Colonic mucosa (tissue), 4 donors: ENCODE measurements at regions not wholly inside any gene's neighbourhood (a gene's known extent, or its start where the extent isn't known, plus 50 kb on each side); places are given as distances from the start of the nearest gene placed in this dataset.
A peak's percentile ranks its signal among the peaks of the same experiment; 100 is the strongest.
"Not testable (repeated sequence)": the region's sequence is repeated elsewhere in the genome, so short reads cannot be mapped to it uniquely, and the experiment has no call there.

Source experiments
- DNase-seq: peaks from one replicate; pipeline ENCODE4 v3.0.0-alpha.2; 2020
- H3K27ac ChIP-seq: fragments of 200-600 bp; one replicate; pipeline ENCODE4 v1.8.0; 2021
- H3K27me3 ChIP-seq: fragments of 200-600 bp; one replicate; pipeline ENCODE4 v1.8.0; 2021
- H3K36me3 ChIP-seq: fragments of 200-600 bp; one replicate; pipeline ENCODE4 v1.8.0; 2021
- H3K4me1 ChIP-seq: fragments of 200-600 bp; one replicate; pipeline ENCODE4 v1.8.0; 2021; ENCODE audit warnings: mild to moderate bottlenecking
- H3K4me3 ChIP-seq: fragments of 200-600 bp; one replicate; pipeline ENCODE4 v1.8.0; 2021
- H3K9ac ChIP-seq, 2 donors: one replicate each; pipeline ENCODE4 v1.7.0; 2013; ENCODE audit warnings: control low read depth in 2 of 2, low read depth in 2 of 2, low read length in 2 of 2
- H3K9me3 ChIP-seq: fragments of 200-600 bp; one replicate; pipeline ENCODE4 v1.8.0; 2021
- CTCF ChIP-seq: fragments of 200-600 bp; IDR thresholded peaks from one replicate; pipeline ENCODE4 v1.8.0; 2022; ENCODE audit warnings: antibody characterized with exemption, mild to moderate bottlenecking
- intact Hi-C: fragments of 100-400 bp; cut with DNase I; formaldehyde crosslinking; loops from one replicate; pipeline ENCODE4 v1.14.1; 2022
- donor health status: healthy.
- donor health status: DM: no; HTN: no; CAD: no.
- donor health status: DM: no; HTN: no; CAD: no.

- H3K27me3 ChIP-seq: no peaks in the 10 kb centered on the region
- H3K9ac ChIP-seq: no peak overlapping the region
- no peak for TF ChIP-seq CTCF
- H3K4me3 ChIP-seq: no peak overlapping the region
- no peak overlapping the region for H3K27ac ChIP-seq
- no peaks in the 10 kb centered on the region for H3K9me3 ChIP-seq
- H3K36me3 ChIP-seq: no peaks in the 10 kb centered on the region
- intact Hi-C loops: loop anchor here (2.0 kb wide), 1 partner anchor 279 kb away; the partner anchor contains the start of gene MYCN
- no peak for DNase-seq
- no peaks in the 10 kb centered on the region for H3K4me1 ChIP-seq
Observed at GRCh38 chr2:16219292-16219975, 279.1 kb downstream of the MYCN start.

- Histone ChIP-seq H3K9me3 (no peaks in the 10 kb centered on the region), H3K4me1 (no peaks in the 10 kb centered on the region), H3K27me3 (no peaks in the 10 kb centered on the region), H3K4me3 (no peak overlapping the region), H3K9ac (no peak overlapping the region), H3K36me3 (no peaks in the 10 kb centered on the region), H3K27ac (no peak overlapping the region)
- intact Hi-C loops: loop anchor here (2.0 kb wide), 1 partner anchor 278 kb away; the partner anchor contains the start of gene MYCN
- peak; percentile 60 for DNase-seq
- TF ChIP-seq CTCF: peak; percentile 38
Observed at GRCh38 chr2:16218625-16219024, 278.3 kb downstream of the MYCN start.

GRCh38 chr2:16218161-16218560 is 277.8 kb downstream of the MYCN start:
- H3K36me3 ChIP-seq: no peaks in the 10 kb centered on the region
- no peaks in the 10 kb centered on the region for H3K9me3 ChIP-seq

GRCh38 chr2:16217741-16218140 is 277.4 kb downstream of the MYCN start:
- not testable (repeated sequence) for H3K4me1 ChIP-seq, H3K4me3 ChIP-seq, H3K27ac ChIP-seq, DNase-seq, H3K36me3 ChIP-seq, H3K9me3 ChIP-seq, H3K9ac ChIP-seq, H3K27me3 ChIP-seq
- intact Hi-C loops: loop anchor here (2.0 kb wide), 1 partner anchor 277 kb away; the partner anchor contains the start of gene MYCN

More at GRCh38 chr2:16218161-16218560, 277.8 kb downstream of the MYCN start:
- no peaks in the 10 kb centered on the region for H3K4me1 ChIP-seq
- no peaks in the 10 kb centered on the region for H3K27me3 ChIP-seq
- TF ChIP-seq CTCF: no peak
- no peak overlapping the region for H3K27ac ChIP-seq
- H3K4me3 ChIP-seq: no peak overlapping the region
- DNase-seq: no peak
- H3K9ac ChIP-seq: no peak overlapping the region
- intact Hi-C loops: loop anchor here (2.0 kb wide), 1 partner anchor 277 kb away; the partner anchor contains the start of gene MYCN

GRCh38 chr2:16217291-16217690 is 276.9 kb downstream of the MYCN start:
- intact Hi-C loops: no loop called here
- no peak overlapping the region for H3K9ac ChIP-seq
- H3K4me3 ChIP-seq: no peak overlapping the region
- no peak for DNase-seq
- no peaks in the 10 kb centered on the region for H3K4me1 ChIP-seq
- H3K9me3 ChIP-seq: no peaks in the 10 kb centered on the region
- no peak for TF ChIP-seq CTCF
- H3K36me3 ChIP-seq: no peaks in the 10 kb centered on the region
- no peaks in the 10 kb centered on the region for H3K27me3 ChIP-seq
- no peak overlapping the region for H3K27ac ChIP-seq

GRCh38 chr2:16216558-16216945 is 276.2 kb downstream of the MYCN start:
- Histone ChIP-seq H3K27me3 (no peaks in the 10 kb centered on the region), H3K36me3 (no peaks in the 10 kb centered on the region), H3K4me1 (no peaks in the 10 kb centered on the region), H3K27ac (no peak overlapping the region), H3K9ac (no peak overlapping the region), H3K9me3 (no peaks in the 10 kb centered on the region), H3K4me3 (no peak overlapping the region)
- intact Hi-C loops: no loop called here
- DNase-seq: no peak
- no peak for TF ChIP-seq CTCF
